K562 (cell line): ENCODE measurements at regions not wholly inside any gene's neighbourhood (a gene's known extent, or its start where the extent isn't known, plus 50 kb on each side); places are given as distances from the start of the nearest gene placed in this dataset.

Experiments used
- GTF2F1 ChIP-seq: IDR thresholded peaks from 2 replicates; pipeline ENCODE4 v1.6.1; 2011; ENCODE audit warnings: low read depth, low read length, improper control_type of control experiment
- POLR2A ChIP-seq: fragments of 450-650 bp; conservative IDR thresholded peaks from 2 replicates; pipeline ENCODE4 v1.6.1; 2016
- TF ChIP-seq, protein P1 (sequence below), 3 experiments: IDR thresholded peaks in 2 of 3; conservative IDR thresholded peaks in 1 of 3; 2 replicates each; pipeline ENCODE4 v1.5.1; 2011 to 2012; ENCODE audit warnings: low read length in 3 of 3, mild to moderate bottlenecking in 3 of 3, control low read depth in 2 of 3, improper control_type of control experiment in 1 of 3, inconsistent platforms in 1 of 3, low read depth in 1 of 3, mixed read lengths in 1 of 3, moderate library complexity in 1 of 3; ENCODE audit not compliant: insufficient read depth in 2 of 3

DNA sequence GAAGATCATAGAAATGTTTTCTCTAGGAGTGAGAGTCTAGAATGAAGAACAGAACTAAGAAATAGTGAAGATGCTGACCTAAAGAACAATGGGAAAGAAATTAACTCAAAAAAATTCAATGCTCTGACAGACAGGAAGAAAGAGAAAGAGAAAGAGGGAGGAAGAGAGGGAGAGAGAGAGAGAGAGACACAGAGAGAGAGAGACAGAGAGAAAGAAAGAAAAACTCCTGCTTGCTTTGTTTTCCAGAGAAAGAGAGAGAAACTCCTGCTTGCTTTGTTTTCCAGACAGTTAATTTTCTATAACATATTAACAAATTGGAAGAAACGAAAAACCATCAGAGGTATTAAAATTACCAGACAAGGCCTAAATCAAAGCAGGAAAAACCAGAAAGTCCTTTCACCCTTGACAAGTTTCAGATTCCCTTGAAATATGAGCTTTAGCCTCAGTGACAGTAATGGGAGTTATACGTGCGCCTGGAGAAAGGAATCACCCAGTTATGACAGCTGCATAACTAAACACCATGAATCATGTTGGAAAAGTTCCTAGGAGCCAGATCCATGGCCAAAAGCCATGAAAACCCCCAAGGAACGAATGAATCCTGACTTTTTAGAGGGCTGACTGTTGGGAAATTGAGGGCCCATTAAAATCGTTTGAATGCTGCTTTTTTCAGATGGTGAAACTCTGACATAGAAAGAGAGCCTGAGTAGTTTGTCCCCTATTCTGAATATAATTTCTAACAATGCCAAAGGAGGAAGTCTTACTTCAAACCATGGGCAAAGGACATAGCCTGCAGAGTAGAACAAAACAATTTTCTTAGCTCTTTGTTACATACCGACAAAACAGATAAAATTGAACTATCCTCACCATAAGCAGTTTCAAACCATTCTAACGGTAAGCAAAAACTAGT, 228.6 kb upstream of the CHST9 start:
- TF ChIP-seq, protein P1, sequence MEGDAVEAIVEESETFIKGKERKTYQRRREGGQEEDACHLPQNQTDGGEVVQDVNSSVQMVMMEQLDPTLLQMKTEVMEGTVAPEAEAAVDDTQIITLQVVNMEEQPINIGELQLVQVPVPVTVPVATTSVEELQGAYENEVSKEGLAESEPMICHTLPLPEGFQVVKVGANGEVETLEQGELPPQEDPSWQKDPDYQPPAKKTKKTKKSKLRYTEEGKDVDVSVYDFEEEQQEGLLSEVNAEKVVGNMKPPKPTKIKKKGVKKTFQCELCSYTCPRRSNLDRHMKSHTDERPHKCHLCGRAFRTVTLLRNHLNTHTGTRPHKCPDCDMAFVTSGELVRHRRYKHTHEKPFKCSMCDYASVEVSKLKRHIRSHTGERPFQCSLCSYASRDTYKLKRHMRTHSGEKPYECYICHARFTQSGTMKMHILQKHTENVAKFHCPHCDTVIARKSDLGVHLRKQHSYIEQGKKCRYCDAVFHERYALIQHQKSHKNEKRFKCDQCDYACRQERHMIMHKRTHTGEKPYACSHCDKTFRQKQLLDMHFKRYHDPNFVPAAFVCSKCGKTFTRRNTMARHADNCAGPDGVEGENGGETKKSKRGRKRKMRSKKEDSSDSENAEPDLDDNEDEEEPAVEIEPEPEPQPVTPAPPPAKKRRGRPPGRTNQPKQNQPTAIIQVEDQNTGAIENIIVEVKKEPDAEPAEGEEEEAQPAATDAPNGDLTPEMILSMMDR (IDR thresholded peaks at IDR 0.05 in 2 of 3, conservative IDR thresholded peaks at IDR 0.05 in 1 of 3; ENCODE audit: insufficient read depth in 2 of 3, low read depth in 1 of 3, low read length in 3 of 3), result no peak
- TF ChIP-seq GTF2F1 (no peak), POLR2A (no peak)
